Chondrocyte (in vitro differentiated cells): ENCODE measurements at regions not wholly inside any gene's neighbourhood (a gene's known extent, or its start where the extent isn't known, plus 50 kb on each side); places are given as distances from the start of the nearest gene placed in this dataset.
A peak's percentile ranks its signal among the peaks of the same experiment; 100 is the strongest.

Experiments used
- DNase-seq: peaks from one replicate; pipeline ENCODE4 v3.0.0; 2021; ENCODE audit warnings: mixed read lengths, low spot score
- H3K27ac Mint-ChIP-seq: one replicate; pipeline ENCODE4 v1.8.0; 2021; ENCODE audit warnings: mild to moderate bottlenecking, moderate library complexity, mixed read lengths; ENCODE audit not compliant: unreplicated experiment
- H3K27me3 Mint-ChIP-seq: 2 replicates; pipeline ENCODE4 v1.8.0; 2021; ENCODE audit warnings: low read depth, mixed read lengths
- H3K36me3 Mint-ChIP-seq: 2 replicates; pipeline ENCODE4 v1.8.0; 2021; ENCODE audit warnings: low read depth, mixed read lengths
- H3K4me1 Mint-ChIP-seq: 2 replicates; pipeline ENCODE4 v1.8.0; 2021; ENCODE audit warnings: low read depth, mild to moderate bottlenecking, mixed read lengths
- H3K4me3 Mint-ChIP-seq: one replicate; pipeline ENCODE4 v1.8.0; 2021; ENCODE audit warnings: mild to moderate bottlenecking, moderate library complexity, mixed read lengths; ENCODE audit not compliant: unreplicated experiment
- H3K9me3 Mint-ChIP-seq: 2 replicates; pipeline ENCODE4 v1.8.0; 2021; ENCODE audit warnings: low read depth, mixed read lengths
- CTCF ChIP-seq: fragments of 200-600 bp; sonication (generic); IDR thresholded peaks from 2 replicates; pipeline ENCODE4 v1.5.0; 2021; ENCODE audit warnings: antibody characterized with exemption, mild to moderate bottlenecking, moderate library complexity

- Mint-ChIP-seq H3K4me3 (no peak overlapping the region), H3K27me3 (no peaks in the 10 kb centered on the region), H3K27ac (no peak overlapping the region), H3K36me3 (no peaks in the 10 kb centered on the region), H3K4me1 (peaks cover 19% of the 10 kb centered on the region), H3K9me3 (no peaks in the 10 kb centered on the region)
- no peak for DNase-seq
- TF ChIP-seq CTCF, result no peak
Measured at GRCh38 chr14:84707830-84708229, 822.1 kb upstream of the FLRT2 start.

GRCh38 chr14:84708865-84709264, 821.1 kb upstream of the FLRT2 start:
- no peaks in the 10 kb centered on the region for H3K36me3 Mint-ChIP-seq
- TF ChIP-seq CTCF, result no peak

GRCh38 chr14:84726471-84726870, 803.5 kb upstream of the FLRT2 start:
- no peak for TF ChIP-seq CTCF
- Mint-ChIP-seq H3K4me1 (no peaks in the 10 kb centered on the region), H3K36me3 (no peaks in the 10 kb centered on the region), H3K27ac (no peak overlapping the region), H3K9me3 (peaks cover 7% of the 10 kb centered on the region), H3K27me3 (no peaks in the 10 kb centered on the region), H3K4me3 (no peak overlapping the region)
- no peak for DNase-seq

More at GRCh38 chr14:84708865-84709264, 821.1 kb upstream of the FLRT2 start:
- Mint-ChIP-seq H3K27me3 (no peaks in the 10 kb centered on the region), H3K27ac (no peak overlapping the region), H3K4me3 (no peak overlapping the region), H3K4me1 (peaks cover 19% of the 10 kb centered on the region), H3K9me3 (no peaks in the 10 kb centered on the region)
- no peak for DNase-seq

GRCh38 chr14:84749191-84749955, 780.6 kb upstream of the FLRT2 start:
- Mint-ChIP-seq H3K4me1 (peaks cover 53% of the 10 kb centered on the region), H3K4me3 (no peak overlapping the region), H3K9me3 (peaks cover 20% of the 10 kb centered on the region), H3K27ac (peak overlapping the region; percentile 83), H3K27me3 (no peaks in the 10 kb centered on the region), H3K36me3 (peaks cover 6% of the 10 kb centered on the region)
- DNase-seq, result no peak
- no peak for TF ChIP-seq CTCF

GRCh38 chr14:84750284-84750683, 779.7 kb upstream of the FLRT2 start:
- Mint-ChIP-seq H3K9me3 (peaks cover 25% of the 10 kb centered on the region), H3K4me1 (peaks cover 53% of the 10 kb centered on the region), H3K36me3 (peaks cover 7% of the 10 kb centered on the region), H3K27ac (peak overlapping the region; percentile 95), H3K4me3 (peak overlapping the region; percentile 55), H3K27me3 (no peaks in the 10 kb centered on the region)
- peak; percentile 15 for TF ChIP-seq CTCF
- DNase-seq, result no peak
